ENCODE measurements at regions not wholly inside any gene's neighbourhood (a gene's known extent, or its start where the extent isn't known, plus 50 kb on each side); places are given as distances from the start of the nearest gene placed in this dataset.
"Not testable (repeated sequence)": the region's sequence is repeated elsewhere in the genome, so short reads cannot be mapped to it uniquely, and the experiment has no call there.

DNA sequence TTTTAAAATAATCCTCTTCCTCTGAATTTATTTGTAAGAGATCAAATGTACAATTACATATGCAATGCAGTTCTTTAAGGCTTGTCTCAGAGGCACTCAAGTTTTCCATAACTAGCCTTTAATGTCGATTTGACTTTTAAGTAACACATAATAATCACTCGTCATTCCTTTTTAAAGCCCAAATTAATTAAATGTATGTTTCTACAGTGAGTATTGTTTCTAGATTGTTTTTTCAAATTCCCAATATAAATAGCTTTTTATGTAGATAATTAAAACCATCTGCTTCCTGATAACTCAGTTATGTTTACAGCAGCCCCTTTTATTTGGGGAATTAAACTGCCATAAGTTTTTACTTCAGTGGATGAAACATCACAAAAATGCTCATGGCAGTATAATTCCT is 185.1 kb downstream of the ETNK1 start:
- no peak for DNase-seq

DNA sequence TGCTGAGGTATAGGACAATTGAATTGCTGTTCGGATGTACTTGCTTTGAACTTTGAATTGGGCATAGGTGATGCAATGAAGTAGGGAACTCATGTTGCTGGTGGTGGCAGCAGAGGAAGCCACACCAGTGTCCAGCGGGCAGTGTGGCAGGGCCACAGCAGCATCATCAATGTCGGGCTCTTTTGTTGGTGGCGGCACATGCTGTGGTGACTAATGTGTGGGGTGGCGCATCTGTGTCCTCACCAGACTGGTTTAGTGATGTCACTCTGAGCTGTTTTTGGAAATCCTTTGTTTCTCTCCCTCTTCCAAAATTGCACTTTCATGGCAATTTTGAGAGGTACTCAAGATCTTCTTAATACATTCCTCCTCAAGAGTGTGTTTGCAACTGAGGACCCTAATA is 187.6 kb downstream of the ETNK1 start:
- no peak for DNase-seq

DNA sequence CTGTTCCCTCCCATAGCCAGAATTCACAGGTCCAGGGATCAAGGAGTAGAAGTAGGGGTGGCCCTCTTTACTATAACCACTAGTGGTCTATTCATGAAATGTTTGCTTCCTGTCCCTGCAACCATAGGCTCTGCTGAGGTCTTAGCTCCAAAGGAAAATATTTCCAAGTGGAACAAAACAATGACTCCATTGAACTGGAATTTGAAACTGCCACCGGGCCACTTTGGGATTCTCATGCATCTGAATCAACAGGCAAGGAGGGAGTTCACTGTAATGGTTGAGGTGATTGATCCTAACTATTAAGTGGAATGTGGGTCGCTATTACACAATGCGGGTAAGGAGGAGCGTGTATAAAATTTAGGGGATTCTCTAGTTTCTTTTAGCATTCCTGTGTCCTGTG is 197.0 kb downstream of the ETNK1 start:
- DNase-seq: no peak

DNA sequence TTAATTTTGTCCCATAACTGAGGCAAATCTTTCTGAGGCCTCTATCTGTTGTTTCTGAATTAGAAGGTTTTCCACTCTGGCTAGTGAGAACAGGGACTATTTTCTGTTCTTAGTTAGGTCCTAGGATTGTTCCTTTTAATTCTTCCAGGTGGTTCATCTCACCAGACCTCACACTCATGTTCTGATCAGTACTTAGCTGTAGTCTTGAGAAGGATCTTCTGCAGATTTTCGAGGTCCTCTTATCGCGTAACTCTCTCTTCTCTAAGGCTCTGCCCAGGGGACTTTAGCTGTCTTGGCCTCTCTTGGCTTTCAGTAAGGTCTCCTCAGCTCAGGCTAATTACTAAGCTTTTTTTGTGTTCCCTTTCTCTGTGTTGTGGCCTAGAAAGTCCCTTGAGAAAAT is 201.1 kb downstream of the ETNK1 start:
- no peak for DNase-seq

DNA sequence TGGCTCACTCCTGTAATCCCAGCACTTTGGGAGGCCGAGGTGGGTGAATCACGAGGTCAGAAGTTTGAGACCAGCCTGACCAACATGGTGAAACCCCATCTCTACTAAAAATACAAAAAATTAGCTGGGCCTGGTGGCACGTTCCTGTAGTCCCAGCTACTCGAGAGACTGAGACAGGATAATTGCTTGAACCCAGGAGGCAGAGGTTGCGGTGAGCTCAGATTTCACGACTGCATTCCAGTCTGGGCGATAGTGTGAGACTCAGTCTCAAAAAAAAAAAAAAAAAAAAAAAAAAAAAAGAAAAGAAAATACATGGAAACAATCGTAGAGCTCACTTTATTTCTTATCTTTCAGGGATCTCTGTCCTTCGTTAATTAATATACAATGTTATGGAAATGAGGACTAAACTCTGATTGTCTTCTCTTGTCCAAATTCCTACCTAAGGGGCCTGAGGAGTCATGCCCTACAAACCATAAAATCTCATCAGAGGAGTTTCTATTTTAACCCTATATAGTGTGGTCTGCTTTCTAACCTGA is 201.5 kb downstream of the ETNK1 start:
- DNase-seq: not testable (repeated sequence)

DNA sequence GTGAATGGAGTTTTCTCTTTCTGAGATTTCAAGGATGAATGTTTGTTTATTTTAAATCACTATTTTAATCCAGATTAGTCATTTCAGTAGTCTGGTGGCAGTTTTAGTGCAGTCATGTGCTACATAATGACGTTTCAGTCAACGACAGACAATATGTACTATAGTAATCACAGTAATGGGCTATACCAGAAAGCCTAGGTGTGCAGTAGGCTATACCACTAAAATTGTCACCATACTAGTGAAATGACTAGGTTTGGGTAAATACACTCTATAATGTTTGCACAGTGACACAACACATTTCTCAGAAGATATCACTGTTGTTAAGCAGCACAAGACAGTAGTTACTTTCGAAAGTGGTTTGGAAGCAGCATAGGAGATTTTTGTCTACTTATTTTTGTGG is 203.1 kb downstream of the ETNK1 start:
- DNase-seq: no peak

DNA sequence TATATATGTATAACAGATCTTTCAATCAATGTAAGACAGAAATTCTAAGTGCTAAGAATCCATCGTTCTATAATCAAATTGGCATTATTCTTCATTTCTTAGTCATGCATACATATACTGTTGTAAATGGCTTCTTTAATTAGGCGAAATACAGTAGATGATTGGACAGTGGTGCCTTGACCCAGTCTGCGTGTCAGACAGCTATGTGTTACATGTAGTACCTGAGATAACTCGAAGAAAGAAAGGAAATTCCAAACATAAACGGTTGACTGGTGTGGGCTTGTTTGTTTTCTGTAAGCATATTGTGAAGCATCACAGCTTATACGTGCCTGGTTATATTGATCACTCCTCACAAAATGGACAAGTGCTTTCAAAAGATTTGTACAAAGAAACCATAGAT is 210.5 kb downstream of the ETNK1 start:
- DNase-seq: no peak

DNA sequence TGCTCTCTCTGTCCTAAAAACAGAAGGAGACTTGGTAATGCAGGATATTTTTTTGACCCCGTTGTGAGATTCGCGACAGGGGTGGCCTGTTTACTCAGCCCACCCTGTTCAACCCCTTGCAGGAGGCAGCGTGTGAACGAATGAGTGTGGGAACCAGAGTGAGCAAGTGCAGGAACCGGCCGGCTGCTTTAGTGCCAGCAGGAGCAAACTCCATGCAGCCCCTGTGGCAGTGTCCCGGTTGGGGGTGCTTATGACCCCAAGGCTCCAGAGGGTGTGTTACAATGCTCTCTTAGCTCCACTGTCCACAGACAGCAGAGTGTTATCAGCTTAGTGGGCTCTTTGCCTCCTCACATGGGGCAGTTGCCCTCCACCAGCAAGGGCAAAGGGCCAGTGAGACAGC is 225.2 kb downstream of the ETNK1 start:
- DNase-seq: no peak

DNA sequence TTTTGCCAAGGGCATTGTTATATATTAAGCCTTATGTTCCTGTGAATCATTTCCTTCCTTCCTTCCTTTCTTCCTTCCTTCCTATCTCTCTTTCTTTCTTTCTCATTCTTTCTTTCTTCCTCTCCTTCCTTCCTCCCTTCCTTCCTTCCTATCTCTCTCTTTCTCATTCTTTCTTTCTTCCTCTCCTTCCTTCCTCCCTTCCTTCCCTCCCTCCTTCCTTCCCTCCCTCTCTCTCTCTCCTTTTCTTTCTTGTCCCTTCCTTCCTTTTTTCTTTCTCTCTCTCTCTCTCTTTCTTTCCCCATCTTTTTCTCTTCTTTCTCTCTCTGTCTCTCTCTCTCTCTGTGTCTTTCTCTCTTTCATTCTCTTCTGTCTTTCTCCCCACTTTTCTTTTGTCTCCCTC is 226.6 kb downstream of the ETNK1 start:
- no peak for DNase-seq

DNA sequence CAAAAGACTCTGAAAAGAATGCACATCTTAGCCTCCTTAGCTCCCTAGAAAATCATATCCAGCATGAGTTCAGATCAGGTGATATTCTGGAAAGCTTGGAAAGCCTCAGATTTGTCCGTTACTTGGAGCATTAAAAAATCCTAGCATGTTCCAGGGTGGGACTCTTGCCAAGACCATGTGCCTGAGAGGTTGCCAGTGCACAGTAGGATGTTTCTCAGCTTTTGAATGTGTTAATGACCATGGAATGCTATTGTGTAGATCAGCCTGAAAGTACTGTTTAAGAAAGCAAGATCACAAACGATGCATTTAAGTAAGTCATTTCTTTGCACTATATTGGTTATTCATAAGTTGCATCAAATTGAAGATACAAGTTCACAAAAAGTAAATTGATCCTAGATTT is 230.5 kb downstream of the ETNK1 start:
- DNase-seq: no peak

DNA sequence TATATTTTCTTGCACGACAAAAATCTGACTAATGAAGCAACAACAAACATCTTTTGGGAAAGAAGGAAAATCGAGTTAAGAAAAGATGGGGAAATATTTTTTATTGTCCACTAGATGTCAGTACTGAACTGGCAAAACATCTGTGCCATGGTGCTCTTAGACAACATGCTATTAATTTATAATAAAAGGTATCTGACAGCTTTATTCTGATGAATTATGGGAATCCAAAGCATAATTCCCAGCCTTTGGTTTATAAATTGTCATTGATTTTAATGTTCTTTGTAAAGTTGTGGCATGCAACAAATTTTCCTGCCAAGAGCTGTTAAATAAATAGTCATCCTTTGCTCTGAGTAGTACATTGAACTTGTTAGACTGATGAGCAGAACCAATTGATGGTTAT is 231.2 kb downstream of the ETNK1 start:
- no peak for DNase-seq

DNA sequence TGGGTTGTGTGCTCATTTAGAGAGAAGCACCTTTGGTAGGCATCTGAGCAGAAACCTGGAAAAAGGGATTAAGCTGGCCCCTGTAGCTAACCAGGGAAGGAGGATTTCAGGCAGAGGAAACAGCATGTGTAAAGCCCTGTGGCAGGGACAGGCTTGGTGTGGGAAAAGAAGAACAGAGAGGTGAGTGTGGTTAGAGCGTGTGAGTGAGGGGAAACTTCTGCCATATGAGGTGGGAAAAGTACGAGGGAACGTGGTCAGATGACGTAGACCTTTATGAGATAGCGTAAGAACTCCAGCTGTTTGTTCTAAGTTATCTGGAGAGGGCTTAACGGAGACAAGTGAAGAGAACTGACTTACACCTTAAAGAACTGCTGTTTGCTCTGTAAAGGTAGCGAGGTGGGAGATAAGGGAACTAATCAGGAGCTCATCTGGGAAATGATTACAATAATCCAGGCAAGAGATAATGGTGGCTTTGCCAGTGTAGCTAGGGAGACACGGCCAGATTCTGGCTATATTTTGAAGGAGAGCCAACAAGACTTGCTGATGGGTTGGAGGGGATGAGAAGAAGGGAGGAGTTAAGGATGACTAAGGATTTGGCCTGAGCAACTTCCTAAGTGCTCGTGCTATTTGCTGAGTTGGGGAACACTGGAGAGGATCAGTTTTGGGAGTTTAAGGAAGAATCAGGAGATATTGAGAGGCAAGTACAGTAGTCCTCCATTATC is 234.0 kb downstream of the ETNK1 start:
- DNase-seq: no peak

DNA sequence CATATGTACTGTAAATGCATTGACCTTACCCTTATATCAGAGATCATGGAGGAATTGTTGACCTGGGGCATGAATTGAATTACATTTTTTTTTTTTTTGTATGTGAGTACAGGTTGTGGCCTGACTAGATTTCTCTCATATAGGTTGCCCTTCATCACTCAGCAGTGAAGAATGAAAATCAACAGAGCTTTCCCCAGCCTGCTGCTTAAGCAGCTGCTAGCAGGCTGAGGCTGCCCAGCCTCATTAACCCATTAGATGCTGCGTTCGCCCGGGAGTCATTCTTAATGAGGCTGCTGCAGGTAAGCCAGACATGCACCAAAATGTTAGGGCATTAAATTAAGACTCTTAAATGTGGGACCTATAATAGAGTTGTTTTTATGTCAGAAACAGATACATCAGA is 236.0 kb downstream of the ETNK1 start:
- DNase-seq: no peak

DNA sequence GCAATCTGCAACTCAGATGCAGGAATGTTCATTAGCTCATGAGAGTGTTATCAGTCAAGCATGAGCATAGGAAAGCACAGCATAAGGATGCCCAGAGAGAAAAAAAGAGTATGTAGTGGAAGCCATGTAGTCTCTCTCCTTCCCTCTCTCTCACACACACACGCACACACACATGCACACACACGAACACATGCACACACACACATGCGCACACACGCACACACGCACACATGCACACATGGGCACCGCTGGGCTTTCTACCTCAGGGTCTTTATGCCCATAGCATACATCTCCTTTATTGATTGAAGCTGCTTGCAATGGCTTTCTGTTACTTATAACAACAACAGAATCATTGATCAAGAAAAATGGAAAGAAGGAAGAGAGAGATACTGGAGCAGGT is 240.9 kb downstream of the ETNK1 start:
- no peak for DNase-seq

DNA sequence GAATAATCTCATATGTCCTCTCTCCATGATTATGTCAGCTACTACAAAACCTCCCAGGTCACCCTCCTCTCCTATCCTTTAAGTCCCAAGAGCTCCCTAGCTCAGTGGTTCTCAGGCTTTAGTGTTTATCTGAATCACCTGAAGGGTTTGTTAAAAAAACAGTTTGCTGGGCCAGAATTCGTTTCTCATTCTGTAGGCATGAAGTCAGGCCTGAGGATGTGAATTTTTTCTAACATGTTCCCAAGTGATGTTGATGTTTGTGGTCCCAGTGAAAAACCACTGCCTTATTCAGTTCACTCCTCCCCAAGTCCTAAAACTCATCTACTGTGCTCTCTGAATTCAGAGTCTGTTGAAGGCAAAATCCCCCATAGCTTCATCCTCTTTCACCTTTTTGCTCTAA is 241.4 kb downstream of the ETNK1 start:
- no peak for DNase-seq

DNA sequence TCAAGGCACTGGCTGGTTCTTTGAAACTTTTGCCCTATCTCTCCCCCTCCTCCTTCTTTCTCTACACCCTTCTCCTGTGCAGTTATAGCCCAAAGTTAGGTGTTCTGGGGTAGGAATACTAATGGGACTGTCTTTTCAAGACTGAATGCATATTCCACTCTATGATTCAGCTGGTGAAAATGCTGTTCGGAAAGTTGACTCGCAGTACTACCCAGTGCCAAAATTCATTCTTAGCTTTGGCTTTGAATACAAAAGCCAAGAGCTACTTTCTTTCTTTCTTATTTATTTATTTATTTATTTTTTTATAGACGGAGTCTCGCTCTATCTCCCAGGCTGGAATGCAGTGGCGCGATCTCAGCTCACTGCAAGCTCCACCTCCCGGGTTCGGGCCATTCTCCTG is 249.2 kb downstream of the ETNK1 start:
- DNase-seq: no peak

DNA sequence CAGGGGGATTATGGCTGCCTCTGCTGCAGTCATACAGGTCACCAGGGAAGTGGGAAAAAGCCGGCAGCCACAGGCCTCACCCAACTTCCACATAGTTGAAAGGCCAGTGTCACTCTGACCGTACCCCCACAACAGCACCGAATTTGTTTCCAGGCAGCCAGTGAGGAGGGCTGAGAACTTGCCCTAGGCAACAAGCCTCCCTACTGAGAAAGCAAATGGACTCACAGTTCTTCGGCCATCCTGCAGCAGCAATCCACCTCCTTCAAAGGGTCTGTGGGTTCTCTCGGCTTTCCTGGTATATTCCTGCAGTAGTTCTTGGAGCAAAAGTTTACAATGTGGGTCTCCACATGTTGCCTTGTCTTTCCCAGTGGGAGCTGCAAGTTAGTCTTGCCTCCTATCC is 251.3 kb downstream of the ETNK1 start:
- no peak for DNase-seq

DNA sequence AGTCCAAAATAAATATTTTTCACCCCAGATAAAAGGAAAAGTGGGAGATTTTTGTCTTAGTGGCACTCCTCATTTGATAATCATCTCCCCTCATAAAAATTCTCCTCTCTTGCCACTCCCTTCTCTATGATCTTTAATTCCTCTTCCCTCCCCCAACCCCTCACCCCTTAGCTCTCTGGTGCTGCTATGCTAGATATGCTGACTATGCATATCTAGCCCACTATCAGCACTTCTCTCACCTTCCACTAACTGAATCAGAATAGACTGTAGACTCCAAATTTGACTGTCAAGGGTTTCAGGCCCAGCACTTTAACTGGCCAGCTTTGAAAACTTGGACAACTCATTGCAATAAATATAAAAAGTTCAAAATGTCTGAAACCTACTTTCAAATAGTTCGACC is 254.2 kb downstream of the ETNK1 start:
- no peak for DNase-seq

DNA sequence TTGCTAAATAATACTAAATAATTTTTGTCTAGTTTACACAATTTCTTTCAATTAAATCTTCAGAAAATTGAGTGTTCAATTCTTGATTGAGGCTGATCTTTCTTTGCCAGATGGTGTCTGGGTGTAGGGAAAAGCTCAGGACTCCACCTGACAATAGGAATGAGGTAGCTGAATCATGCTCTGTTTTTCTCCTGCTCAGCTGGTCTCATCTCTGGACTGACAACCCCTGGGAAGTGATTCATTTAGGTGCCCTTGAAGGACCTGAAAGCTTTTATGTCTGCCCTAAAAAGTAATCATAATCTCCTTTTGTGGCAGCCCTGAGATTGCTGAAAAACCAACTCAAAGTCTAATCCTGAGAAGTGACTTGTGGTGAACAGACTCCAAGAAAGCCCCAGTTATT is 255.4 kb downstream of the ETNK1 start:
- no peak for DNase-seq

DNA sequence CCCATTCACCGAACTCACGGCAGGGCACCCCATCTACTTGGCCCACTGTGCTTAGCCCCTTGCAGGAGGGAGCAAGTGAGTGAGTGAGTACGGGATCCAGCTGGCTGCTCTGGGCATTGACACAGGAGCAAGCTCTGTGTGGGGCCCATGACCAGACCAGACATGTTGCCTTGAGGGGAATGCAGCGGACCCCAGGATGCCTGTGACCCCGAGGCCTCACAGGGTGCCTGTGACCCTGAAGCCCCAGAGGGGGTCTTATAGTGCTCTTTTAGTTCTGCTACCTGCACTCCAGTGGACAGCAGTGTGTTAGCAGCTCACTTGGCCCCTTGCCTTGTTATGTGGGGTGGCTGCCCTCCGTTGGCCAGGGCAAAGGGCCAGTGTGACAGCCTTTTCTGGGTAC is 255.8 kb downstream of the ETNK1 start:
- DNase-seq: no peak

DNA sequence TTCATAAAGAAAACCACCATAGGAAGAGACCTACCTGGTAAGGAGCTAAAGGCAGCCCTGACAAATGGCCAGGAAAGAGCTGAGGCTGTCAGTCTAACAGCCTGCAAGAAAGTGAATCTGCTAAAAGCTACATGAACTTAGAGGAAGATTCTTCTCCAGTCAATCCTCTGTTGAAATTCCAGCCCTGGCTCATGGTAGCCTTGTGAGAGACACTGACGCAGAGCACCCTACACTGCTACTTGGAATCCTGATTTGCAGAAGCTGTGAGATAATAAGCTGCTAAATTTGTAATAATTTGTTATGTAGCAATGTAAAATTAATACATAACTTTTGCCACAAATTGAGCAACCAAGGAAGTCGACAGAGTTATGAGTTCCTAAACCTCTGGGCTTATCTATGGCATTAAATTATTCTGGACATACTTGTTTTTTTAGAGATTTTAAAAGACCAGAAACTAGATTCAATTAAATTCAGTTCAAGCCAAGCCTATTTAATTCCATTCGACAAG is 257.0 kb downstream of the ETNK1 start:
- no peak for DNase-seq

DNA sequence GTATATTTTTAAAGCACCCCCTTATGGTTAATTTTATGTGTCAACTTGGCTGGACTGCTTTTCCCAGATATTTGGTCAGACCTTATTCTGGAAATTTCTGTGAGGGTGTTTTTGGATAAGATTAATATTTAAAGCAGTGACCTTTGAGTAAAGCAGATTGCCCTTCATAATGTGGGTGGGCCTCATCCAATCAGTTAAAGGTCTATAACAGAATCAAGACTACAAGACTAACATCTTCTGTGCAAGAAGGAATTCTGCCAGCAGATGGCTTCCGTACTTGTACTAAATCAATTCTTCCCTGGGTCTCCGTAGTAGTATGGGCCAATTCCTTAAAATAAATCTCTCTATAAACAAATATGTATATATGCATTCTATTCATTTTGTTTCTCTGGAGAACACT is 257.6 kb downstream of the ETNK1 start:
- no peak for DNase-seq

DNA sequence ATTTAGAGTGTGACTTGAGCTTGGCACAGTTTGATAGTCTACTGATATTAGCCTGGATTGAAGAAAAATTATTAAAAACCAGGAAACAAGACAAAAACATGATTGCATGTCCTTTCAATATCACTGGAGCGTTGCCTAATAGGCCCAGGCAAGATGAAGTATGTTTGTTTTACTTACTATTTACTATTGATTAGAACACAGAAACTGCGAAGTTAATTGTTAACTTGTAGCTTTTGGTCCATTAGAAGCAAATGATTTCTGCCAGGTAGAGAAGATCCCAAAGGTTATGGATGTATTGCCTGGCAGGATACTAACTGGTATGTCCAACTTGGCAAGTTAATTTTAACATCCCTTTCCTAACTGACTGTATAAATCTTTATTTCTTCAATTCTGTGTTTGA is 268.9 kb downstream of the ETNK1 start:
- no peak for DNase-seq

DNA sequence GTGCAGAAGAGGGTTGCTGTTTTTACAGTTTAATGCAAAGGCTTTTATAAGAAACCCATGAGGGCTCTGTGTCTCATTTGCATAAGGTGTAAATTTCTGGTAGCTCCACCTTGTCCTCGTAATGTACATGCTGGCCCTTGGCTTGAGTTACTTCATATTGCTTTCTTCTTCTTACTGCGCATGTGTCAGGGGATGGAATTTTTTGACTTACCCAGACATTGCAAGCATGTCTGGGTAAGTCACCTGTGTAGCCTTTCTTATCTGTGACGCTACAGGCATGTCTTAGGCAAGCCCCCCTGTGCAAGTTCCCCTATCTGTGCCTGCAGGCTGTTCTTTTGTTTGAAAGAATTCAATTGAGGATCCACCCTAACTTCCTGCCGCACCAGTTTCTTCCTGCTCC is 274.2 kb downstream of the ETNK1 start:
- DNase-seq: no peak
